NT2/D1 (cell line): ENCODE measurements at regions not wholly inside any gene's neighbourhood (a gene's known extent, or its start where the extent isn't known, plus 50 kb on each side); places are given as distances from the start of the nearest gene placed in this dataset.

ENCODE experiments used
- DNase-seq: peaks from one replicate; pipeline ENCODE4 v3.0.0-alpha.2; 2011; ENCODE audit warnings: low read depth, low spot score
- H3K27me3 ChIP-seq: 2 replicates; pipeline ENCODE4 v1.6.0; 2011; ENCODE audit warnings: mild to moderate bottlenecking; ENCODE audit not compliant: insufficient read length, insufficient read depth
- H3K36me3 ChIP-seq: 2 replicates; pipeline ENCODE4 v1.6.1; 2011; ENCODE audit warnings: mild to moderate bottlenecking, low read length, mixed read lengths; ENCODE audit not compliant: insufficient read depth, insufficient read length
- H3K4me1 ChIP-seq: 2 replicates; pipeline ENCODE4 v1.5.1; 2011; ENCODE audit not compliant: insufficient read depth, insufficient read length
- H3K4me3 ChIP-seq: 2 replicates; pipeline ENCODE4 v1.5.1; 2011; ENCODE audit warnings: low read depth; ENCODE audit not compliant: insufficient read length
- H3K9ac ChIP-seq: 2 replicates; pipeline ENCODE4 v1.6.0; 2011; ENCODE audit warnings: low read depth; ENCODE audit not compliant: insufficient read length
- H3K9me3 ChIP-seq: 2 replicates; pipeline ENCODE4 v1.5.1; 2011; ENCODE audit warnings: mild to moderate bottlenecking, low read length; ENCODE audit not compliant: insufficient read depth
- SUZ12 ChIP-seq: IDR thresholded peaks from 2 replicates; pipeline ENCODE4 v1.6.1; 2011; ENCODE audit not compliant: insufficient read length, insufficient read depth; ENCODE audit errors: extremely low read depth
- YY1 ChIP-seq: IDR thresholded peaks from 2 replicates; pipeline ENCODE4 v1.6.1; 2011; ENCODE audit not compliant: insufficient read length, insufficient read depth
- ZNF274 ChIP-seq: IDR thresholded peaks from 2 replicates; pipeline ENCODE4 v1.6.1; 2011; ENCODE audit warnings: mild to moderate bottlenecking, low read depth, low read length

GRCh38 chr7:106394526-106394925 is 109.7 kb upstream of the NAMPT start:
- TF ChIP-seq ZNF274 (no peak), YY1 (no peak), SUZ12 (no peak)
- no peaks in the 10 kb centered on the region for H3K36me3 ChIP-seq
- no peaks in the 10 kb centered on the region for H3K4me1 ChIP-seq
- no peak for DNase-seq
- no peaks in the 10 kb centered on the region for H3K9me3 ChIP-seq
- H3K4me3 ChIP-seq: no peak overlapping the region
- H3K9ac ChIP-seq: no peak overlapping the region
- no peaks in the 10 kb centered on the region for H3K27me3 ChIP-seq

- Histone ChIP-seq H3K9ac (no peak overlapping the region), H3K27me3 (no peaks in the 10 kb centered on the region), H3K4me3 (no peak overlapping the region), H3K4me1 (no peaks in the 10 kb centered on the region), H3K9me3 (no peaks in the 10 kb centered on the region), H3K36me3 (no peaks in the 10 kb centered on the region)
- TF ChIP-seq YY1 (no peak), ZNF274 (no peak), SUZ12 (no peak)
- no peak for DNase-seq
Measured at GRCh38 chr7:106393564-106394251, 108.9 kb upstream of the NAMPT start.

- no peak for DNase-seq
- no peaks in the 10 kb centered on the region for H3K27me3 ChIP-seq
Measured at GRCh38 chr7:106392590-106392989, 107.8 kb upstream of the NAMPT start.

DNA sequence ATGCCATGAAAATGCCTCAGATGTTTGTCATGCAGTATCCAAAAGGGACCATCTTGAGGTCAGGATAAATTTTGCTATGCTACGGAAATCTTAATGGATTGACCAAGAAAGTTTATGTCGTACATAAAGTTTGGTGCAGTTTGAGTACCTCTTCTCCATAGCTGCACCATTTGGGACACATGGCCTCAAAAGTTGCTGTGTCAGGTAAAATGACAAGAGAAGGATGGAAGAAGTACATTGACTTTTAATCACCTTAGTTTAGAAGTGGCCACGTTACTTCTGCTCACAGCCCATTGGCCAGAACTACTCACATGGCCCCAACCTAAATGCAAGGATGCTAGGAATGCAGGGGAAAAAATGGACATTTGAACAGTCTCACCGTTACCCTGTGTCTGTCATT is 107.4 kb upstream of the NAMPT start:
- no peaks in the 10 kb centered on the region for H3K9me3 ChIP-seq
- no peak for DNase-seq
- no peaks in the 10 kb centered on the region for H3K4me1 ChIP-seq
- H3K36me3 ChIP-seq: no peaks in the 10 kb centered on the region
- no peak overlapping the region for H3K9ac ChIP-seq
- H3K4me3 ChIP-seq: no peak overlapping the region
- TF ChIP-seq ZNF274 (no peak), SUZ12 (no peak), YY1 (no peak)
- no peaks in the 10 kb centered on the region for H3K27me3 ChIP-seq

More at GRCh38 chr7:106392590-106392989, 107.8 kb upstream of the NAMPT start:
- H3K4me3 ChIP-seq: no peak overlapping the region
- H3K36me3 ChIP-seq: no peaks in the 10 kb centered on the region
- no peaks in the 10 kb centered on the region for H3K4me1 ChIP-seq
- no peaks in the 10 kb centered on the region for H3K9me3 ChIP-seq
- no peak for TF ChIP-seq YY1
- TF ChIP-seq ZNF274: no peak
- TF ChIP-seq SUZ12: no peak
- no peak overlapping the region for H3K9ac ChIP-seq

DNA sequence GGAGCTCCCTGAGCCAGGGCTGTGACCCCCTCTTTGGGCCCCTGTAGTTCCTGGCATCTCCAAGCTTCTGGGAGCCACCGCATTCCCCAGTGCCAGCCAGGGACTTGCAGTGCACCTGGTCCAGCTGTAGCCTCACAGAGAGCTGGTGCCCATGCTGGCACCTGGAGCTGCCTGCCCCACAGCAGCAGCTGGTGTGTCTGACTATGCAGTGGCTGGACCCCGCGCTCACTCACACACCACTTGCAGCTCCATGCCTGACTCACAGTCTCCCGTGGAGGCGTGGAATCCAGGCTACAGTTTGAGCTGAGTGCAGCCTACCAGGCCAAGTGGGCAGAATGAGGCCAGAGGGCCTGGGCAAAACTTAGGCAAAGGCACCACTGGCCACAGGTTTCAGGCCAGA is 102.2 kb upstream of the NAMPT start:
- H3K4me3 ChIP-seq: no peak overlapping the region
- no peak for DNase-seq
- H3K9me3 ChIP-seq: peaks cover 5% of the 10 kb centered on the region; the same call in 1 of the 2 replicates
- TF ChIP-seq YY1 (no peak), SUZ12 (no peak), ZNF274 (no peak)
- no peaks in the 10 kb centered on the region for H3K4me1 ChIP-seq
- H3K9ac ChIP-seq: no peak overlapping the region
- no peaks in the 10 kb centered on the region for H3K27me3 ChIP-seq
- no peaks in the 10 kb centered on the region for H3K36me3 ChIP-seq

- Histone ChIP-seq H3K27me3 (no peaks in the 10 kb centered on the region), H3K4me1 (no peaks in the 10 kb centered on the region), H3K36me3 (no peaks in the 10 kb centered on the region), H3K9ac (no peak overlapping the region), H3K4me3 (no peak overlapping the region), H3K9me3 (peaks cover 5% of the 10 kb centered on the region; the same call in 1 of the 2 replicates)
- no peak for DNase-seq
- TF ChIP-seq YY1: no peak
- no peak for TF ChIP-seq SUZ12
- TF ChIP-seq ZNF274: no peak
Measured at GRCh38 chr7:106384373-106384772, 99.6 kb upstream of the NAMPT start.

DNA sequence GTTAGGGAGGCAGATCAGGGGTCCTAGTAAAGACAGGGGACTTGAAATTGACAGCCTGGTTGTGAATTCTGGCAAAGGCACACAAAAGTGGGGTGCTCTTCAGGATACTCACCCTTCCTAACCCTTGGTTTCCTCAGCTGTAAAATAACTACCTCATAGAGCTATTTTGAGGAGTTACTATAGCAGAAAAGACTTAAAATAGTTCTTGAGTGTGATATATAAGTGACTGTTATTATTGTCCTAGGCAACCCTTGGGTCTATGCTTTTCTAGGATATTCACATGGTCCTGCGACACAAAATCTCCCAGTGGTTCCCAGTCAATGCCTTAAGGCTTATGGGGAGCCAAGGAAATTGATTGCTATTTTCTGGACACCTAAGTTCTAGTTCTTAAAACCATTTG is 98.1 kb upstream of the NAMPT start:
- Histone ChIP-seq H3K4me3 (no peak overlapping the region), H3K9ac (no peak overlapping the region), H3K36me3 (no peaks in the 10 kb centered on the region), H3K4me1 (no peaks in the 10 kb centered on the region), H3K9me3 (peaks cover 5% of the 10 kb centered on the region; the same call in 1 of the 2 replicates), H3K27me3 (no peaks in the 10 kb centered on the region)
- TF ChIP-seq ZNF274 (no peak), YY1 (no peak), SUZ12 (no peak)
- no peak for DNase-seq

GRCh38 chr7:106382129-106382528 is 97.3 kb upstream of the NAMPT start:
- Histone ChIP-seq H3K4me1 (no peaks in the 10 kb centered on the region), H3K36me3 (no peaks in the 10 kb centered on the region), H3K27me3 (no peaks in the 10 kb centered on the region), H3K4me3 (no peak overlapping the region), H3K9ac (no peak overlapping the region), H3K9me3 (peaks cover 5% of the 10 kb centered on the region; the same call in 1 of the 2 replicates)
- no peak for DNase-seq
- TF ChIP-seq SUZ12 (no peak), YY1 (no peak), ZNF274 (no peak)
